ENCODE measurements at regions not wholly inside any gene's neighbourhood (a gene's known extent, or its start where the extent isn't known, plus 50 kb on each side); places are given as distances from the start of the nearest gene placed in this dataset.
"Not testable (repeated sequence)": the region's sequence is repeated elsewhere in the genome, so short reads cannot be mapped to it uniquely, and the experiment has no call there.

GRCh38 chr16:26391833-26392232, 674.9 kb upstream of the C16orf82 start:
- no peak for TF ChIP-seq CTCF (IDR thresholded peaks at IDR 0.05; ENCODE audit: low read depth, low read length)
- DNase-seq (ENCODE audit: low read depth in 1 of 2, low spot score in 1 of 2), result no peak
- no peak overlapping the region for H3K4me3 ChIP-seq
- no peak overlapping the region for H3K27ac ChIP-seq
- H3K27me3 ChIP-seq, result no peaks in the 10 kb centered on the region
- H3K4me1 ChIP-seq (ENCODE audit: low read depth), result no peaks in the 10 kb centered on the region
- no peaks in the 10 kb centered on the region for H3K9me3 ChIP-seq (ENCODE audit: low read depth)
- H3K36me3 ChIP-seq, result no peaks in the 10 kb centered on the region

- Histone ChIP-seq H3K27me3 (no peaks in the 10 kb centered on the region), H3K36me3 (no peaks in the 10 kb centered on the region), H3K4me3 (no peak overlapping the region), H3K9me3 (ENCODE audit: low read depth) (no peaks in the 10 kb centered on the region), H3K4me1 (ENCODE audit: low read depth) (no peaks in the 10 kb centered on the region), H3K27ac (no peak overlapping the region)
- DNase-seq (ENCODE audit: low read depth in 1 of 2, low spot score in 1 of 2), result no peak
- TF ChIP-seq CTCF (IDR thresholded peaks at IDR 0.05; ENCODE audit: low read depth, low read length), result no peak
These were observed 672.3 kb upstream of the C16orf82 start for GRCh38 chr16:26394409-26394808.

GRCh38 chr16:26395700-26396099, 671.0 kb upstream of the C16orf82 start:
- Histone ChIP-seq H3K9me3 (ENCODE audit: low read depth) (no peaks in the 10 kb centered on the region), H3K27me3 (no peaks in the 10 kb centered on the region), H3K27ac (no peak overlapping the region), H3K4me1 (ENCODE audit: low read depth) (no peaks in the 10 kb centered on the region), H3K4me3 (no peak overlapping the region), H3K36me3 (no peaks in the 10 kb centered on the region)
- DNase-seq (ENCODE audit: low read depth in 1 of 2, low spot score in 1 of 2), result no peak
- no peak for TF ChIP-seq CTCF (IDR thresholded peaks at IDR 0.05; ENCODE audit: low read depth, low read length)

- no peaks in the 10 kb centered on the region for H3K36me3 ChIP-seq
- no peaks in the 10 kb centered on the region for H3K4me1 ChIP-seq (ENCODE audit: low read depth)
- TF ChIP-seq CTCF (IDR thresholded peaks at IDR 0.05; ENCODE audit: low read depth, low read length), result no peak
- no peak overlapping the region for H3K27ac ChIP-seq
- peak in 1 of 2 donors; percentile 69 for DNase-seq (ENCODE audit: low read depth in 1 of 2, low spot score in 1 of 2)
- no peaks in the 10 kb centered on the region for H3K27me3 ChIP-seq
- no peak overlapping the region for H3K4me3 ChIP-seq
- no peaks in the 10 kb centered on the region for H3K9me3 ChIP-seq (ENCODE audit: low read depth)
These were observed 670.1 kb upstream of the C16orf82 start for GRCh38 chr16:26396511-26397235.

GRCh38 chr16:26413780-26414179, 652.9 kb upstream of the C16orf82 start:
- TF ChIP-seq CTCF (IDR thresholded peaks at IDR 0.05; ENCODE audit: low read depth, low read length), result no peak
- no peaks in the 10 kb centered on the region for H3K27me3 ChIP-seq
- no peak for DNase-seq (ENCODE audit: low read depth in 1 of 2, low spot score in 1 of 2)
- no peak overlapping the region for H3K27ac ChIP-seq
- no peak overlapping the region for H3K4me3 ChIP-seq
- no peaks in the 10 kb centered on the region for H3K36me3 ChIP-seq
- no peaks in the 10 kb centered on the region for H3K9me3 ChIP-seq (ENCODE audit: low read depth)
- H3K4me1 ChIP-seq (ENCODE audit: low read depth), result no peaks in the 10 kb centered on the region

GRCh38 chr16:26419458-26419857, 647.3 kb upstream of the C16orf82 start:
- not testable (repeated sequence) for H3K9me3 ChIP-seq (ENCODE audit: low read depth); H3K27ac ChIP-seq; H3K4me1 ChIP-seq (ENCODE audit: low read depth); H3K27me3 ChIP-seq; H3K4me3 ChIP-seq; H3K36me3 ChIP-seq; DNase-seq (ENCODE audit: low read depth in 1 of 2, low spot score in 1 of 2)
